ENCODE measurements at regions not wholly inside any gene's neighbourhood (a gene's known extent, or its start where the extent isn't known, plus 50 kb on each side); places are given as distances from the start of the nearest gene placed in this dataset.

DNA sequence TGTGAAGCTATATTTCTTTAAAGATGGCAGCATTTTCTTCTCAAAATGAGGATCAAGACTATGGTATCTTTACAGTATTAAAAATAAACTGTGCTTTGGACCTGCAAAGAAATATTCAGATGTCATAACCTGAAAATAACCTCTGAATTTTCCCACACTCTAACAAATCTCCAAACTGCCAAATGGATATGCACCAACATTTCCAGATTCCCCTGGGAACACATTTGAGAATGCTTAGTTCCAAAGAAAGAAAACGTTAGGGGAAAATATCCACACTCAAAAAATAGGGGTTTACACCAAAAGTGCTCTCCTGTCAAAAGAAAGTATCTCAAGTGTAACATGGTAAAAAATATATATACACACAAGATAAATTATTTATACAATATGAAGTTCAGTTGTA, 69.1 kb upstream of the ARHGAP29 start:
- TF ChIP-seq, protein P1, sequence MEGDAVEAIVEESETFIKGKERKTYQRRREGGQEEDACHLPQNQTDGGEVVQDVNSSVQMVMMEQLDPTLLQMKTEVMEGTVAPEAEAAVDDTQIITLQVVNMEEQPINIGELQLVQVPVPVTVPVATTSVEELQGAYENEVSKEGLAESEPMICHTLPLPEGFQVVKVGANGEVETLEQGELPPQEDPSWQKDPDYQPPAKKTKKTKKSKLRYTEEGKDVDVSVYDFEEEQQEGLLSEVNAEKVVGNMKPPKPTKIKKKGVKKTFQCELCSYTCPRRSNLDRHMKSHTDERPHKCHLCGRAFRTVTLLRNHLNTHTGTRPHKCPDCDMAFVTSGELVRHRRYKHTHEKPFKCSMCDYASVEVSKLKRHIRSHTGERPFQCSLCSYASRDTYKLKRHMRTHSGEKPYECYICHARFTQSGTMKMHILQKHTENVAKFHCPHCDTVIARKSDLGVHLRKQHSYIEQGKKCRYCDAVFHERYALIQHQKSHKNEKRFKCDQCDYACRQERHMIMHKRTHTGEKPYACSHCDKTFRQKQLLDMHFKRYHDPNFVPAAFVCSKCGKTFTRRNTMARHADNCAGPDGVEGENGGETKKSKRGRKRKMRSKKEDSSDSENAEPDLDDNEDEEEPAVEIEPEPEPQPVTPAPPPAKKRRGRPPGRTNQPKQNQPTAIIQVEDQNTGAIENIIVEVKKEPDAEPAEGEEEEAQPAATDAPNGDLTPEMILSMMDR (conservative IDR thresholded peaks at IDR 0.05; ENCODE audit: low read depth, low read length): no peak
- TF ChIP-seq EZH2phosphoT487 (IDR thresholded peaks at IDR 0.05; ENCODE audit: borderline replicate concordance, low read length) (no peak), EZH2 (IDR thresholded peaks at IDR 0.05; ENCODE audit: low read length, unreplicated experiment) (no peak)
- no peaks in the 10 kb centered on the region for H3K9me3 ChIP-seq (ENCODE audit: low read length)
- no peak overlapping the region for H3K9ac ChIP-seq (ENCODE audit: low read length)
- intact Hi-C loops (cut with micrococcal nuclease): no loop called here
- ChIA-PET CTCF (no interaction called here), POLR2A (ENCODE audit: unreplicated experiment) (no interaction called here)
- DNase-seq: no peak
- H3K27ac ChIP-seq (ENCODE audit: low read length): peak overlapping the region; percentile 82
- no peak overlapping the region for H3K4me2 ChIP-seq (ENCODE audit: low read length)
- 0 out of 2 replicates have a peak, but pooled peaks cover 7% of the 10 kb centered on the region for H3K79me2 ChIP-seq (ENCODE audit: low read length)
- H2AFZ ChIP-seq (ENCODE audit: low read length): no peak overlapping the region
- H3K36me3 ChIP-seq (ENCODE audit: low read depth, low read length): no peaks in the 10 kb centered on the region
- H4K20me1 ChIP-seq (ENCODE audit: low read length): no peaks in the 10 kb centered on the region
- BruUV-seq (replicated peaks): no TSS peak
- H3K27me3 ChIP-seq (ENCODE audit: low read length): no peaks in the 10 kb centered on the region
- H3K4me3 ChIP-seq (ENCODE audit: low read length): no peak overlapping the region
- ATAC-seq: no peak
- no peaks in the 10 kb centered on the region for H3K9me2 ChIP-seq (replicated peaks; ENCODE audit: low read length)
- peaks cover 53% of the 10 kb centered on the region for H3K4me1 ChIP-seq (ENCODE audit: insufficient read depth, low read length)
- H3F3A ChIP-seq (ENCODE audit: low read length, unreplicated experiment): no peaks in the 10 kb centered on the region

DNA sequence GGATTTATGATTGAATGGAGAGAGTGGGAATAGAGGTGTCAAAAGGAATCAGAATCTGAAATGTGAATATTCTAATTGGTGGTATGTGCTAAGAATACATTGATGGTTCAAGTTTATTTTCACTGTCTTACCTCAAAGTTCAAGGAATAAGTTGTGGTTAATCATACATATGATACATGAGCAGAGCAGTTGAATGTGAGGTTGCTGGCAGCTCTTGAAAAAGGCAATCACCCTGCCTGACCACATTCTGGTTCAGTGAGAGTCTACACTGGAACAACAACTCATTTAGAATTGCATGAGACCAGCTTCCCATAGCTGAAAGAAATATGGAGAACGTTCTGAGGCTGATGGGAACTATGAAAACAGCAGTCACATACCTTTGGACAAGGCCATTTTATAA, 68.3 kb upstream of the ARHGAP29 start:
- POLR2A ChIA-PET (ENCODE audit: unreplicated experiment): no interaction called here
- peak overlapping the region; percentile 82 for H3K27ac ChIP-seq (ENCODE audit: low read length)
- CTCF ChIA-PET: no interaction called here

GRCh38 chr1:94304553-94304952, 67.2 kb upstream of the ARHGAP29 start:
- TF ChIP-seq EZH2 (IDR thresholded peaks at IDR 0.05; ENCODE audit: low read length, unreplicated experiment): no peak
- no peak for TF ChIP-seq EZH2phosphoT487 (IDR thresholded peaks at IDR 0.05; ENCODE audit: borderline replicate concordance, low read length)
- TF ChIP-seq, protein P1 (conservative IDR thresholded peaks at IDR 0.05; ENCODE audit: low read depth, low read length): no peak
- peak; percentile 67 for ATAC-seq

More for the DNA sequence above, 68.3 kb upstream of the ARHGAP29 start:
- peak overlapping the region; percentile 37 for H3K4me2 ChIP-seq (ENCODE audit: low read length)
- 0 out of 2 replicates have a peak, but pooled peaks cover 7% of the 10 kb centered on the region for H3K79me2 ChIP-seq (ENCODE audit: low read length)
- BruUV-seq (replicated peaks): no TSS peak
- no peak overlapping the region for H2AFZ ChIP-seq (ENCODE audit: low read length)
- no peaks in the 10 kb centered on the region for H3F3A ChIP-seq (ENCODE audit: low read length, unreplicated experiment)
- H3K4me1 ChIP-seq (ENCODE audit: insufficient read depth, low read length): peaks cover 61% of the 10 kb centered on the region
- peak; percentile 76 for DNase-seq
- no peaks in the 10 kb centered on the region for H3K9me2 ChIP-seq (replicated peaks; ENCODE audit: low read length)
- no peak for TF ChIP-seq EZH2phosphoT487 (IDR thresholded peaks at IDR 0.05; ENCODE audit: borderline replicate concordance, low read length)
- TF ChIP-seq, protein P1 (conservative IDR thresholded peaks at IDR 0.05; ENCODE audit: low read depth, low read length): no peak
- no peak for TF ChIP-seq EZH2 (IDR thresholded peaks at IDR 0.05; ENCODE audit: low read length, unreplicated experiment)
- no peak overlapping the region for H3K4me3 ChIP-seq (ENCODE audit: low read length)
- H3K36me3 ChIP-seq (ENCODE audit: low read depth, low read length): no peaks in the 10 kb centered on the region
- H3K27me3 ChIP-seq (ENCODE audit: low read length): no peaks in the 10 kb centered on the region
- H4K20me1 ChIP-seq (ENCODE audit: low read length): no peaks in the 10 kb centered on the region
- H3K9me3 ChIP-seq (ENCODE audit: low read length): no peaks in the 10 kb centered on the region
- H3K9ac ChIP-seq (ENCODE audit: low read length): no peak overlapping the region
- intact Hi-C loops (cut with micrococcal nuclease): loop anchor here (2.0 kb wide), 1 partner anchor 19 kb away; no protein-coding TSS in a partner anchor
- ATAC-seq: no peak

More at GRCh38 chr1:94304553-94304952, 67.2 kb upstream of the ARHGAP29 start:
- no peak overlapping the region for H3K4me3 ChIP-seq (ENCODE audit: low read length)
- POLR2A ChIA-PET (ENCODE audit: unreplicated experiment): interaction anchor here (0.5 kb wide), 1 partner anchor 34 kb away, joined by 4 read pairs; no protein-coding TSS in a partner anchor
- no peaks in the 10 kb centered on the region for H3K9me3 ChIP-seq (ENCODE audit: low read length)
- H3K4me1 ChIP-seq (ENCODE audit: insufficient read depth, low read length): peaks cover 61% of the 10 kb centered on the region
- H3K36me3 ChIP-seq (ENCODE audit: low read depth, low read length): no peaks in the 10 kb centered on the region
- no peaks in the 10 kb centered on the region for H3K27me3 ChIP-seq (ENCODE audit: low read length)
- H3K9ac ChIP-seq (ENCODE audit: low read length): 0 out of 2 replicates have a peak overlapping the region, but pooled peaks have one; percentile 8
- BruUV-seq (replicated peaks): no TSS peak
- DNase-seq: peak; percentile 88
- 0 out of 2 replicates have a peak, but pooled peaks cover 7% of the 10 kb centered on the region for H3K79me2 ChIP-seq (ENCODE audit: low read length)
- no peaks in the 10 kb centered on the region for H4K20me1 ChIP-seq (ENCODE audit: low read length)
- intact Hi-C loops (cut with micrococcal nuclease): loop anchor here (1.0 to 2.0 kb wide), 3 partner anchors 17 to 49 kb away; no protein-coding TSS in a partner anchor
- CTCF ChIA-PET: no interaction called here
- H2AFZ ChIP-seq (ENCODE audit: low read length): no peak overlapping the region
- H3K4me2 ChIP-seq (ENCODE audit: low read length): peak overlapping the region; percentile 37
- H3K9me2 ChIP-seq (replicated peaks; ENCODE audit: low read length): no peaks in the 10 kb centered on the region
- peak overlapping the region; percentile 82 for H3K27ac ChIP-seq (ENCODE audit: low read length)
- no peaks in the 10 kb centered on the region for H3F3A ChIP-seq (ENCODE audit: low read length, unreplicated experiment)
